Lower leg skin (tissue), 4 donors: ENCODE measurements at regions not wholly inside any gene's neighbourhood (a gene's known extent, or its start where the extent isn't known, plus 50 kb on each side); places are given as distances from the start of the nearest gene placed in this dataset.

Experiments used
- DNase-seq, 2 donors: peaks; one replicate each; pipeline ENCODE4 v3.0.0-alpha.2; 2019; ENCODE audit warnings: low spot score in 2 of 2
- H3K4me3 ChIP-seq: fragments of 200-600 bp; sonication (generic); 2 replicates; pipeline ENCODE4 v1.5.1; 2017; ENCODE audit warnings: mild to moderate bottlenecking, low read depth; ENCODE audit not compliant: poor library complexity, severe bottlenecking
- CTCF ChIP-seq, 3 donors: fragments of 450-650 bp; IDR thresholded peaks; one replicate each; pipeline ENCODE4 v1.5.1; 2016; ENCODE audit warnings: antibody characterized with exemption in 3 of 3, mild to moderate bottlenecking in 3 of 3, moderate library complexity in 2 of 3
- POLR2A ChIP-seq, 2 donors: fragments of 450-650 bp; IDR thresholded peaks; one replicate each; pipeline ENCODE4 v1.6.1; 2016 to 2017; ENCODE audit warnings: antibody characterized with exemption in 2 of 2, mild to moderate bottlenecking in 1 of 2, moderate library complexity in 1 of 2
- WGBS, 2 donors: methylation state at CpG; one replicate each; pipeline ENCODE4 v1.1.5; 2018; 5-methylcytosine and 5-hydroxymethylcytosine counted together
- intact Hi-C: fragments of 100-400 bp; cut with DNase I; formaldehyde crosslinking; loops from one replicate; pipeline ENCODE4 v1.15.0; 2023; ENCODE audit warnings: low total_unique reads

- intact Hi-C loops, result no loop called here
- no peak for DNase-seq
- H3K4me3 ChIP-seq, result no peak overlapping the region
- TF ChIP-seq POLR2A (IDR thresholded peaks at IDR 0.05) (no peak), CTCF (IDR thresholded peaks at IDR 0.05) (no peak)
Observed at GRCh38 chr1:119225265-119225664, 84.8 kb upstream of the WARS2 start.

DNA sequence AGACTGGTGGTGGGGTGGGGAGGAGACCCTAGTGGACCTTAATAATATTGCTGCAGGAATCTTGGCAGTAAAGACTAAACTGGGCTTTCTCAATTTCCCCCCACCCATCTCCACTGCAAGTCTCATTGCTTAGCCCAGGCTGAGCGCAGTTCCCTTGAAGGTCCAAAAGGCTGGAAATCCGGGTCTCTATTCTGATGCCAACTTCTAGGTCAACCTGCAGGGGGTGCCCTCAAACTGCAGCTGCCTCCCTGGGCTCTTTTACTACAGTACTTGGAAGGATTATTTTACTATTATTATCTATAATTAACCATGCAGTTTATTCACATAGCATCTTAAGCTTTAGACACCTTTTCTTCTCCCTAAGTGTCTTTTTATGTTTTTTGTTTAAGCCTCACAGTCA, 85.4 kb upstream of the WARS2 start:
- no peak for TF ChIP-seq POLR2A (IDR thresholded peaks at IDR 0.05)
- TF ChIP-seq CTCF (IDR thresholded peaks at IDR 0.05), result no peak
- H3K4me3 ChIP-seq, result no peak overlapping the region
- intact Hi-C loops, result no loop called here
- no peak for DNase-seq
- WGBS, 2 donors, result 93 to 100% methylated on average over 2 of the region's 2 CpGs

- no peak for DNase-seq
- TF ChIP-seq CTCF (IDR thresholded peaks at IDR 0.05), result no peak
- no peak for TF ChIP-seq POLR2A (IDR thresholded peaks at IDR 0.05)
- intact Hi-C loops, result no loop called here
- WGBS, 2 donors, result 74 to 79% methylated on average over 1 of the region's 1 CpG
- no peak overlapping the region for H3K4me3 ChIP-seq
Observed at GRCh38 chr1:119226321-119226720, 85.9 kb upstream of the WARS2 start.

DNA sequence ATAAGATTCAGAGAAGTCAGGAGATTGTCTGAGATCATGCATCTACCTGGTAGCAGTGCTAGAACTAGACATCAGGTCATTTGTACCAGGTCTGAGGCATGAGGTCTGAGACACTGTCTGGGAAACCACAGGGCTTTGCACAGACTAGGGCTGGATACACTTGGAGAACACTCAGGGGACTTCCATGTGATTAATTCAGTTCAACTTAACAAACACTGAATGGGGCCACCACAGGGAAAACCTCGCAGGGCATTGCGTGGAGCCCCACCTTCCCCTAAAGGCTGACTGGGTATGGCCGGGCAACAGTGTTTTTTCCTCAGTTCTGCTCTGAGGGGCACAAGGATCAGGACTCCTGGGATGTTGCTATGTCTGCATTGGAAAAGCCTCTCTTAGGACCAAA, 86.5 kb upstream of the WARS2 start:
- intact Hi-C loops, result no loop called here
- TF ChIP-seq CTCF (IDR thresholded peaks at IDR 0.05) (no peak), POLR2A (IDR thresholded peaks at IDR 0.05) (no peak)
- H3K4me3 ChIP-seq, result no peak overlapping the region
- DNase-seq, result no peak
- WGBS, 2 donors, result 60 to 70% methylated on average over 3 of the region's 3 CpGs

DNA sequence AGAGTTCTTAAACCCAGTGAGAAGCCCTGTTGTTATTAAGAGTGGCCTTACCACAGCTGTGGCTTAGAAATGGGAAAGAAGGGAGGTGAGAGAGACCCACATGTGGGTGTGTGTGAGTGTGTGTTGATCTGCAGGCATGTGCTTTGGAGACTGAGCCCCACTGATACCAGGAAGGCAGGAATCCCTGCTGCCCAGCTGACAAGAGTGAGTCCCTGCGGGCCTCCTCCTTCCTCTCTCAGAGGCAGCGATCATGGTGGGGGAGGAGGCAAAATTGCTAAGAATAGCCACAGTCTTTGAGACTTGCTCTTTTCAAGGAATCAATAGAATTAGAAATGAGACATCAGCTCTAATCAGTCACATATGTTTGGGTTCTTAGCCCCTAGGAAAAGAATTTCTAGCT, 87.0 kb upstream of the WARS2 start:
- TF ChIP-seq CTCF (IDR thresholded peaks at IDR 0.05) (no peak), POLR2A (IDR thresholded peaks at IDR 0.05) (no peak)
- H3K4me3 ChIP-seq, result no peak overlapping the region
- WGBS, 2 donors, result 66 to 82% methylated on average over 2 of the region's 2 CpGs
- intact Hi-C loops, result no loop called here
- DNase-seq, result no peak

DNA sequence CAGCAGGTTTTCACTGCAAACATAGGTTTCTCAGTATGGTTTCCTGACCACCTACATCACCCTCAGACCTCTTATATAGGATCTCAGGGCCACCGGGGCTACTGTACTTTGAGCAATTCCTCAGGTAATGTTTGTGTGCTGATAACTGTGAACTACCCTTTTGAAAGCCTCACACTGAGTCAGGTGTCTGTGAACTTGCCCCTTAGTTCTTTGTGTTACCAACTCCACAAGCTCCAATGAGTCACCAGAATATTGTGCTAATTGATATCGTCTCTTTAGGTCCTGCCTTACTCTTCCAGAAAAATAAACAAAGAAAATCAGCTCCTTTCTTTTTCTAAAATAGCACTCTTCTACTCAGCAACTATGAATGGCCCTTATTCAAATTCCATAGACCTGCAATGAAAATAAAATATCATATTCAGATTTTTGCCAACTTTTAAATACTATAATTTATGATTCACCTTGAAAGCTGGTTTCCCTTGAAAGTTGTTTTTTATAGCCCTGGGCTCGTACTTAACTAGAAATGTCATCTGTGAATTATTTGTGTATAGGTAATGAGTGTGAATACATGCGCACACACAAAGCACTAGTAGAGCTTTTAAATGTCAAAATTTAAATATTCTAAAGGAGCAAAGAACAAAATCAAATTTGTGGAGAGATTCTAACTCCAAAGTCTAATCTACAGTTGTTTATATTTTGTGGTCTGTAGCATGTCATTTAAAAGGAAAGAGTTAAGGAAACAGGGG, 88.1 kb upstream of the WARS2 start:
- no peak for DNase-seq

More for the DNA sequence above, 88.1 kb upstream of the WARS2 start:
- TF ChIP-seq CTCF (IDR thresholded peaks at IDR 0.05), result no peak
- TF ChIP-seq POLR2A (IDR thresholded peaks at IDR 0.05), result no peak
- H3K4me3 ChIP-seq, result no peak overlapping the region
- WGBS, 2 donors, result 58 to 59% methylated on average over 4 of the region's 4 CpGs
- intact Hi-C loops, result no loop called here
